ENCODE measurements at regions not wholly inside any gene's neighbourhood (a gene's known extent, or its start where the extent isn't known, plus 50 kb on each side); places are given as distances from the start of the nearest gene placed in this dataset.
"Not testable (repeated sequence)": the region's sequence is repeated elsewhere in the genome, so short reads cannot be mapped to it uniquely, and the experiment has no call there.

DNA sequence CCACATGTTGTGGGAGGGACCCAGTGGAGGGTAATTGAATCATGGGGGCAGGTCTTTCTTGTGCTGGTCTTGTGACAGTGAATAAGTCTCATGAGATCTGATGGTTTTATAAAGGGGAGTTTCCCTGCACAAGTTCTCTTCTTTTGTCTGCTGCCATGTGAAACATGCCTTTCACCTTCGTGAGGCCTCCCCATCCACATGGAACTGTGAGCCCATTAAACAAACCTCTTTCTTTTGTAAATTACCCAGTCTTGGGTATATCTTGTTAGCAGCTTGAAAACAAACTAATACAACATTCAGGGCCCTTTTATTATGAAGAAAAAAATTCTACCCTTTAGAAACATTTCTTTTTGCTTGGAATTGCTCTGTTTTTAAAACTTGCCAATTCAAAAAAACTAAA lies 285.4 kb downstream of the GJA1 start:
- not testable (repeated sequence) for TF ChIP-seq POLR2AphosphoS5 (IDR thresholded peaks at IDR 0.05; ENCODE audit: low read depth); GABPA (IDR thresholded peaks at IDR 0.05; ENCODE audit: low read depth); SPI1 (IDR thresholded peaks at IDR 0.05; ENCODE audit: borderline replicate concordance, low read depth)
- TF ChIP-seq, protein P1, sequence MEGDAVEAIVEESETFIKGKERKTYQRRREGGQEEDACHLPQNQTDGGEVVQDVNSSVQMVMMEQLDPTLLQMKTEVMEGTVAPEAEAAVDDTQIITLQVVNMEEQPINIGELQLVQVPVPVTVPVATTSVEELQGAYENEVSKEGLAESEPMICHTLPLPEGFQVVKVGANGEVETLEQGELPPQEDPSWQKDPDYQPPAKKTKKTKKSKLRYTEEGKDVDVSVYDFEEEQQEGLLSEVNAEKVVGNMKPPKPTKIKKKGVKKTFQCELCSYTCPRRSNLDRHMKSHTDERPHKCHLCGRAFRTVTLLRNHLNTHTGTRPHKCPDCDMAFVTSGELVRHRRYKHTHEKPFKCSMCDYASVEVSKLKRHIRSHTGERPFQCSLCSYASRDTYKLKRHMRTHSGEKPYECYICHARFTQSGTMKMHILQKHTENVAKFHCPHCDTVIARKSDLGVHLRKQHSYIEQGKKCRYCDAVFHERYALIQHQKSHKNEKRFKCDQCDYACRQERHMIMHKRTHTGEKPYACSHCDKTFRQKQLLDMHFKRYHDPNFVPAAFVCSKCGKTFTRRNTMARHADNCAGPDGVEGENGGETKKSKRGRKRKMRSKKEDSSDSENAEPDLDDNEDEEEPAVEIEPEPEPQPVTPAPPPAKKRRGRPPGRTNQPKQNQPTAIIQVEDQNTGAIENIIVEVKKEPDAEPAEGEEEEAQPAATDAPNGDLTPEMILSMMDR (IDR thresholded peaks at IDR 0.05; ENCODE audit: insufficient read depth, low read length), result not testable (repeated sequence)
- TF ChIP-seq, protein P2, sequence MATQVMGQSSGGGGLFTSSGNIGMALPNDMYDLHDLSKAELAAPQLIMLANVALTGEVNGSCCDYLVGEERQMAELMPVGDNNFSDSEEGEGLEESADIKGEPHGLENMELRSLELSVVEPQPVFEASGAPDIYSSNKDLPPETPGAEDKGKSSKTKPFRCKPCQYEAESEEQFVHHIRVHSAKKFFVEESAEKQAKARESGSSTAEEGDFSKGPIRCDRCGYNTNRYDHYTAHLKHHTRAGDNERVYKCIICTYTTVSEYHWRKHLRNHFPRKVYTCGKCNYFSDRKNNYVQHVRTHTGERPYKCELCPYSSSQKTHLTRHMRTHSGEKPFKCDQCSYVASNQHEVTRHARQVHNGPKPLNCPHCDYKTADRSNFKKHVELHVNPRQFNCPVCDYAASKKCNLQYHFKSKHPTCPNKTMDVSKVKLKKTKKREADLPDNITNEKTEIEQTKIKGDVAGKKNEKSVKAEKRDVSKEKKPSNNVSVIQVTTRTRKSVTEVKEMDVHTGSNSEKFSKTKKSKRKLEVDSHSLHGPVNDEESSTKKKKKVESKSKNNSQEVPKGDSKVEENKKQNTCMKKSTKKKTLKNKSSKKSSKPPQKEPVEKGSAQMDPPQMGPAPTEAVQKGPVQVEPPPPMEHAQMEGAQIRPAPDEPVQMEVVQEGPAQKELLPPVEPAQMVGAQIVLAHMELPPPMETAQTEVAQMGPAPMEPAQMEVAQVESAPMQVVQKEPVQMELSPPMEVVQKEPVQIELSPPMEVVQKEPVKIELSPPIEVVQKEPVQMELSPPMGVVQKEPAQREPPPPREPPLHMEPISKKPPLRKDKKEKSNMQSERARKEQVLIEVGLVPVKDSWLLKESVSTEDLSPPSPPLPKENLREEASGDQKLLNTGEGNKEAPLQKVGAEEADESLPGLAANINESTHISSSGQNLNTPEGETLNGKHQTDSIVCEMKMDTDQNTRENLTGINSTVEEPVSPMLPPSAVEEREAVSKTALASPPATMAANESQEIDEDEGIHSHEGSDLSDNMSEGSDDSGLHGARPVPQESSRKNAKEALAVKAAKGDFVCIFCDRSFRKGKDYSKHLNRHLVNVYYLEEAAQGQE (IDR thresholded peaks at IDR 0.05; ENCODE audit: insufficient replicate concordance, low read depth), result not testable (repeated sequence)
